ENCODE measurements at regions not wholly inside any gene's neighbourhood (a gene's known extent, or its start where the extent isn't known, plus 50 kb on each side); places are given as distances from the start of the nearest gene placed in this dataset.
"Not testable (repeated sequence)": the region's sequence is repeated elsewhere in the genome, so short reads cannot be mapped to it uniquely, and the experiment has no call there.

- Mint-ChIP-seq H3K9me3 (no peaks in the 10 kb centered on the region), H3K27me3 (no peaks in the 10 kb centered on the region), H3K4me3 (no peak overlapping the region), H3K36me3 (ENCODE audit: low read depth) (no peaks in the 10 kb centered on the region), H3K4me1 (ENCODE audit: low read depth) (no peaks in the 10 kb centered on the region), H3K27ac (no peak overlapping the region)
- ATAC-seq (no peak), DNase-seq (no peak)
- ChIA-PET CTCF (no interaction called here), POLR2A (no interaction called here)
- TF ChIP-seq, protein P1, sequence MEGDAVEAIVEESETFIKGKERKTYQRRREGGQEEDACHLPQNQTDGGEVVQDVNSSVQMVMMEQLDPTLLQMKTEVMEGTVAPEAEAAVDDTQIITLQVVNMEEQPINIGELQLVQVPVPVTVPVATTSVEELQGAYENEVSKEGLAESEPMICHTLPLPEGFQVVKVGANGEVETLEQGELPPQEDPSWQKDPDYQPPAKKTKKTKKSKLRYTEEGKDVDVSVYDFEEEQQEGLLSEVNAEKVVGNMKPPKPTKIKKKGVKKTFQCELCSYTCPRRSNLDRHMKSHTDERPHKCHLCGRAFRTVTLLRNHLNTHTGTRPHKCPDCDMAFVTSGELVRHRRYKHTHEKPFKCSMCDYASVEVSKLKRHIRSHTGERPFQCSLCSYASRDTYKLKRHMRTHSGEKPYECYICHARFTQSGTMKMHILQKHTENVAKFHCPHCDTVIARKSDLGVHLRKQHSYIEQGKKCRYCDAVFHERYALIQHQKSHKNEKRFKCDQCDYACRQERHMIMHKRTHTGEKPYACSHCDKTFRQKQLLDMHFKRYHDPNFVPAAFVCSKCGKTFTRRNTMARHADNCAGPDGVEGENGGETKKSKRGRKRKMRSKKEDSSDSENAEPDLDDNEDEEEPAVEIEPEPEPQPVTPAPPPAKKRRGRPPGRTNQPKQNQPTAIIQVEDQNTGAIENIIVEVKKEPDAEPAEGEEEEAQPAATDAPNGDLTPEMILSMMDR (IDR thresholded peaks at IDR 0.05): no peak
- intact Hi-C loops (cut with micrococcal nuclease): no loop called here
These were observed 139.6 kb upstream of the NEBL start for GRCh38 chr10:21036757-21037156.

DNA sequence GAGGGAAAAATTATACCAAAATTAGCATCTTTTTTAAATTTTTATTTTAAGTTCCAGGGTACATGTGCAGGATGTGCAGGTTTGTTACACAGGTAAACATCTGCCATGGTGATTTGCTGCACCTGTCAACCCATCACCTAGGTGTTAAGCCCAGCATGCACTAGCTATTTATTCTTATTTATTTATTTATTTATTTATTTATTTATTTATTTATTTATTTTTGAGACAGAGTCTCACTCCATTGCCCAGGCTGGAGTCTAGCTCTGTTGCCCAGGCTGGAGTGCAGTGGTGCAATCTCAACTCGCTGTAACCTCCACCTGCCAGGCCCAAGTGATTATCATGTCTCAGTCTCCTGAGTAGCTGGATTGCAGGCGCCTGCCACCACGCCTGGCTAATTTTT lies 137.7 kb upstream of the NEBL start:
- H3K4me1 Mint-ChIP-seq (ENCODE audit: low read depth); intact Hi-C loops (cut with micrococcal nuclease); CTCF ChIA-PET; H3K9me3 Mint-ChIP-seq; H3K27ac Mint-ChIP-seq; DNase-seq; ATAC-seq; H3K36me3 Mint-ChIP-seq (ENCODE audit: low read depth); H3K4me3 Mint-ChIP-seq; POLR2A ChIA-PET; H3K27me3 Mint-ChIP-seq: not testable (repeated sequence)

DNA sequence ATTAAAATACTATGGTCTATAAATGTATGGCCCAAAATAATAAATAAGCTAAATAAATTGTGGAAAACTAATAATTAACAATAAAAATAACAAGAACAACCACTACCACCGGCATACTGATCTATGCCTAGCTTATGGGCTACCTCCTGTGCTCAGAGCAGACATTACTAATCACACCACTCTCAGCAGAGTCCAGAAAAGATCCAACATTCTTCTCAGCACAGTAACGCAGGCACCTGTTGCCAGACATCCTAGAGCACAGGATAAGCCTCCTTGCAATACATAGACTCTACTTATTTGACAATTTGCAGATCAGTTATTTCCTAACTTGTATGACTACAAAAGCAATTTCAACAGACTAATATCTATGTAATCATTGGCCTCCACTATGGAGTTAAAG lies 137.1 kb upstream of the NEBL start:
- Mint-ChIP-seq H3K4me1 (ENCODE audit: low read depth) (no peaks in the 10 kb centered on the region), H3K27ac (no peak overlapping the region)

GRCh38 chr10:21032587-21033319 lies 135.6 kb upstream of the NEBL start:
- TF ChIP-seq, protein P1 (IDR thresholded peaks at IDR 0.05): no peak
- Mint-ChIP-seq H3K36me3 (ENCODE audit: low read depth) (no peaks in the 10 kb centered on the region), H3K4me3 (no peak overlapping the region), H3K27me3 (no peaks in the 10 kb centered on the region), H3K9me3 (peaks cover 5% of the 10 kb centered on the region), H3K4me1 (ENCODE audit: low read depth) (no peaks in the 10 kb centered on the region), H3K27ac (no peak overlapping the region)
- ChIA-PET POLR2A (no interaction called here), CTCF (no interaction called here)
- no peak for ATAC-seq
- intact Hi-C loops (cut with micrococcal nuclease): no loop called here
- DNase-seq: no peak

More for the DNA sequence above, 137.1 kb upstream of the NEBL start:
- no peaks in the 10 kb centered on the region for H3K36me3 Mint-ChIP-seq (ENCODE audit: low read depth)
- no peak for DNase-seq
- POLR2A ChIA-PET: no interaction called here
- no peaks in the 10 kb centered on the region for H3K27me3 Mint-ChIP-seq
- intact Hi-C loops (cut with micrococcal nuclease): no loop called here
- CTCF ChIA-PET: no interaction called here
- H3K9me3 Mint-ChIP-seq: peaks cover 3% of the 10 kb centered on the region
- H3K4me3 Mint-ChIP-seq: no peak overlapping the region
- no peak for ATAC-seq
- TF ChIP-seq, protein P1 (IDR thresholded peaks at IDR 0.05): no peak

DNA sequence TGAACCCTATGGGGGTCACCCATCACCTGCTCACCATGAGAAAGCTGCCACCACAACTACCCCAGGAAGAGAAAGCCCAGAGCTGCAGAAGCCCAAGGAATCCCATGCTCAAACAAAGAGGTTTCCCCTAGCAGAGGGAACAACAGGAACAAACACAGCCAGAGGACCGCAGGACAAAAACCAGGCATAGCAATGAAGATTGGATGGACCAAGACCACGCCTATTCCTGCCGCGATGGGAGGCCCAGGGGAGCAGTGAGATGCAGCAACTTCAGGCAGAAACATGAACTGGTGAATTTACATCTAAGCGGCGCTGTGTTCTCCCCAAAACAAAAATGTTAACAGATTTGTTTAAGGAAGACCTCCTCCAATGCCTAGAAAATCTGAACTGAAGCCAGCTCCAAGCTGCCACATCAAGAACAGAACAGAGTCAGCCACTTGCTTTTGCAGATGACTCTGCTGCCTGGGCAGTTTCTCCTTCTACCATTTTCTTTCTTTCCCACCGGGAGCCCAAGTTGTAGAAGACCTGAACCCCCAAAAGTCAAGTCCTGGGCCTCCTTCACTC lies 134.2 kb upstream of the NEBL start:
- H3K27me3 Mint-ChIP-seq: no peaks in the 10 kb centered on the region
- ChIA-PET POLR2A (interaction anchor here (0.6 kb wide), 1 partner anchor 1808 kb away, joined by 4 read pairs; no protein-coding TSS in a partner anchor), CTCF (no interaction called here)
- no peaks in the 10 kb centered on the region for H3K36me3 Mint-ChIP-seq (ENCODE audit: low read depth)
- intact Hi-C loops (cut with micrococcal nuclease): no loop called here
- DNase-seq: no peak
- H3K9me3 Mint-ChIP-seq: peaks cover 5% of the 10 kb centered on the region
- H3K27ac Mint-ChIP-seq: no peak overlapping the region
- no peaks in the 10 kb centered on the region for H3K4me1 Mint-ChIP-seq (ENCODE audit: low read depth)
- H3K4me3 Mint-ChIP-seq: no peak overlapping the region
- TF ChIP-seq, protein P1 (IDR thresholded peaks at IDR 0.05): no peak
- no peak for ATAC-seq
